SK-N-SH (cell line): ENCODE measurements at regions not wholly inside any gene's neighbourhood (a gene's known extent, or its start where the extent isn't known, plus 50 kb on each side); places are given as distances from the start of the nearest gene placed in this dataset.

ENCODE experiments used
- CTCF ChIA-PET: fragments of 300-600, 350-600 bp; formaldehyde crosslinking; extraction: SDS; loops from one replicate; lab custom pipeline; 2021; lab: Yijun Ruan, JAX
- POLR2A ChIA-PET: fragments of 350-600 bp; sonication (Branson Sonifier 250); formaldehyde crosslinking; extraction: SDS; loops from one replicate; lab custom pipeline; 2020; ENCODE audit warnings: antibody characterized with exemption, inconsistent platforms; lab: Yijun Ruan, JAX
- DNase-seq: peaks from one replicate; pipeline ENCODE4 v3.0.0; 2012
- H2AFZ ChIP-seq: fragments of 200-600 bp; sonication (generic); 2 replicates; pipeline ENCODE4 v1.8.1; 2016; ENCODE audit warnings: antibody characterized with exemption, mild to moderate bottlenecking, low read depth
- H3F3A ChIP-seq: fragments of 200-600 bp; sonication (generic); replicated peaks from 2 replicates; pipeline ENCODE3; 2016; ENCODE audit warnings: antibody characterized with exemption, mild to moderate bottlenecking; ENCODE audit not compliant: insufficient read depth
- H3K27ac ChIP-seq, 2 experiments: fragments of 200-500 bp in 1 of 2; fragments of 200-600 bp in 1 of 2; sonication (Bioruptor generic) in 1 of 2; sonication (generic), shearing (Covaris generic) in 1 of 2; 2 replicates each; pipeline versions ENCODE4 v1.5.1 to v1.6.1; 2014 to 2016; ENCODE audit warnings: low read depth in 2 of 2, inconsistent platforms in 1 of 2, low read length in 1 of 2, mild to moderate bottlenecking in 1 of 2, mixed read lengths in 1 of 2
- H3K27me3 ChIP-seq: fragments of 200-600 bp; sonication (generic), shearing (Covaris generic); 2 replicates; pipeline ENCODE4 v1.6.1; 2016; ENCODE audit warnings: mixed run types; ENCODE audit not compliant: insufficient read depth
- H3K36me3 ChIP-seq, 2 experiments: fragments of 200-500 bp in 1 of 2; fragments of 200-600 bp in 1 of 2; sonication (Bioruptor generic) in 1 of 2; sonication (generic) in 1 of 2; replicated peaks in 1 of 2; 2 replicates each; pipeline versions ENCODE3 to v1.5.1; 2014 to 2016; ENCODE audit warnings: low read length in 1 of 2, mild to moderate bottlenecking in 1 of 2; ENCODE audit not compliant: insufficient read depth in 2 of 2, control insufficient read depth in 1 of 2
- H3K4me1 ChIP-seq, 2 experiments: fragments of 200-500 bp in 1 of 2; fragments of 200-600 bp in 1 of 2; sonication (Bioruptor generic) in 1 of 2; sonication (generic), shearing (Covaris generic) in 1 of 2; 2 replicates each; pipeline versions ENCODE4 v1.5.1 to v1.6.1; 2014 to 2016; ENCODE audit warnings: low read depth in 1 of 2, low read length in 1 of 2, mixed run types in 1 of 2; ENCODE audit not compliant: insufficient read depth in 2 of 2, control insufficient read depth in 1 of 2
- H3K4me2 ChIP-seq: fragments of 200-600 bp; sonication (generic), shearing (Covaris generic); 2 replicates; pipeline ENCODE4 v1.6.1; 2017; ENCODE audit warnings: mixed run types
- H3K4me3 ChIP-seq, 2 experiments: fragments of 200-500 bp in 1 of 2; fragments of 200-600 bp in 1 of 2; sonication (Bioruptor generic) in 1 of 2; sonication (generic), shearing (Covaris generic) in 1 of 2; 2 replicates each; pipeline versions ENCODE4 v1.5.1 to v1.8.1; 2014 to 2016; ENCODE audit warnings: low read depth in 2 of 2, inconsistent platforms in 1 of 2, low read length in 1 of 2, mild to moderate bottlenecking in 1 of 2, mixed read lengths in 1 of 2, moderate library complexity in 1 of 2
- H3K79me2 ChIP-seq: fragments of 200-600 bp; sonication (generic); 2 replicates; pipeline ENCODE4 v1.8.1; 2017; ENCODE audit warnings: mild to moderate bottlenecking; ENCODE audit not compliant: insufficient read depth
- H3K9ac ChIP-seq: fragments of 200-600 bp; sonication (generic); 2 replicates; pipeline ENCODE4 v1.6.1; 2017; ENCODE audit warnings: mixed run types
- H3K9me2 ChIP-seq: fragments of 200-600 bp; sonication (generic); 2 replicates; pipeline ENCODE4 v1.6.1; 2017; ENCODE audit warnings: mixed run types
- H3K9me3 ChIP-seq: fragments of 200-600 bp; sonication (generic); 2 replicates; pipeline ENCODE4 v1.6.1; 2017; ENCODE audit warnings: mixed run types, mild to moderate bottlenecking, moderate library complexity
- H4K20me1 ChIP-seq: fragments of 200-600 bp; sonication (generic); 2 replicates; pipeline ENCODE4 v1.6.1; 2017; ENCODE audit warnings: mild to moderate bottlenecking, mixed run types; ENCODE audit not compliant: insufficient read depth
- CHD2 ChIP-seq: fragments of 150-350 bp; IDR thresholded peaks from 2 replicates; pipeline ENCODE4 v1.6.1; 2018; ENCODE audit warnings: low read length; ENCODE audit not compliant: partially characterized antibody
- FOSL2 ChIP-seq: IDR thresholded peaks from 2 replicates; pipeline ENCODE4 v1.4.0; 2012; ENCODE audit warnings: low read depth, mild to moderate bottlenecking, moderate library complexity, borderline replicate concordance
- FOXM1 ChIP-seq: IDR thresholded peaks from 2 replicates; pipeline ENCODE4 v1.4.0; 2012; ENCODE audit warnings: low read depth, mild to moderate bottlenecking
- JUND ChIP-seq: IDR thresholded peaks from 2 replicates; pipeline ENCODE4 v1.4.0; 2012
- MXI1 ChIP-seq: IDR thresholded peaks from 2 replicates; pipeline ENCODE4 v1.6.1; 2012; ENCODE audit warnings: mild to moderate bottlenecking, low read depth, low read length, improper control_type of control experiment
- NRF1 ChIP-seq: IDR thresholded peaks from 2 replicates; pipeline ENCODE4 v1.6.1; 2012; ENCODE audit warnings: low read depth, mild to moderate bottlenecking, low read length
- RCOR1 ChIP-seq: fragments of 150-350 bp; IDR thresholded peaks from 2 replicates; pipeline ENCODE4 v1.6.1; 2017; ENCODE audit warnings: antibody characterized with exemption, low read length
- RFX5 ChIP-seq: IDR thresholded peaks from 2 replicates; pipeline ENCODE4 v1.6.1; 2012; ENCODE audit warnings: mild to moderate bottlenecking, improper control_type of control experiment, low read length
- TEAD4 ChIP-seq: IDR thresholded peaks from 2 replicates; pipeline ENCODE4 v1.4.0; 2012; ENCODE audit warnings: mild to moderate bottlenecking, borderline replicate concordance; ENCODE audit not compliant: insufficient read depth
- WGBS: methylation state at CpG from one replicate; pipeline ENCODE4 v1.1.6; 2017; ENCODE audit warnings: low lambda C conversion rate; 5-methylcytosine and 5-hydroxymethylcytosine counted together
- TF ChIP-seq, protein P1 (sequence below): IDR thresholded peaks from 2 replicates; pipeline ENCODE4 v1.4.0; 2012; ENCODE audit warnings: low read depth
- TF ChIP-seq, protein P2 (sequence below): IDR thresholded peaks from 2 replicates; pipeline ENCODE4 v1.6.1; 2012; ENCODE audit warnings: mild to moderate bottlenecking, low read depth, low read length, moderate library complexity
- TF ChIP-seq, protein P3 (sequence below): fragments of 200-600 bp; sonication (generic); IDR thresholded peaks from 2 replicates; pipeline ENCODE4 v1.6.1; 2017; ENCODE audit warnings: antibody characterized with exemption, mild to moderate bottlenecking, moderate library complexity

DNA sequence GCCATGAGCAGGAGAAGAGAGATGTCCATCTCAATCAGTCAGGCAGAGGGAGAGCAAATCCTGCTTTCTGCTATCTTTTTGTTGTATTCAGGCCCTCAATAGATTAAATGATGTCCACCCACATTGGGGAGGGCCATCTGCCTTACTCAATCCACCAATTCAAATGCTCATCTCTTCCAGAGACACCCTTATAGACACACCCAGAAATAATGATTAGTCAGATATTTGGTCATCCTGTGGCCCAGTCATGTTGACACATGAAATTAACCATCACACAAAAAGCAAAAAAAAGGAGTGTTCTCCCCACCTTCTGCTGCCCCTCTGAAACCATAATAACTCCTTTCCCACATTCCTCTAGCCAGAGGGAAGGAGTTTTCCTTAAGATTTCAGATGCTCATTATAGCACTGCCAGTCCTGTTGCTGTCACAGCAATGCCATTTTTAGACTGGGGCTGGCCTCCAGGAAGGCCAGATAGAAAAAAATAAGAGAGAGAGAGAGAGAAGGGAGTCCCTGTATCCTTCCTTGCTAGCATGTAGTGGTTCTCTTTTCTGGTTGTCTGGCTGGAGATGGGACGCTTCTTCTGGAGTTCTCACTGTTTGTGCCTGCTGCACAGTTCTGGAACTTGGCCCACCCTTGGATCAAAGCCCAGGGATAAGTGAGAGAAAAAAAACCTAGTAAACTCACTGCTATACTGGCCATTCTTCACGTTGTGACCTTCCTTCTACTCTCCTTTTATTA is 177.7 kb downstream of the RBM46 start:
- POLR2A ChIA-PET = no interaction called here
- H2AFZ ChIP-seq = no peak overlapping the region
- no peak overlapping the region for H3K4me3 ChIP-seq
- H3K9me3 ChIP-seq = 0 out of 2 replicates have a peak, but pooled peaks cover 6% of the 10 kb centered on the region
- no peaks in the 10 kb centered on the region for H3K9me2 ChIP-seq
- H4K20me1 ChIP-seq = no peaks in the 10 kb centered on the region
- no peak overlapping the region for H3K27ac ChIP-seq
- TF ChIP-seq, protein P1, sequence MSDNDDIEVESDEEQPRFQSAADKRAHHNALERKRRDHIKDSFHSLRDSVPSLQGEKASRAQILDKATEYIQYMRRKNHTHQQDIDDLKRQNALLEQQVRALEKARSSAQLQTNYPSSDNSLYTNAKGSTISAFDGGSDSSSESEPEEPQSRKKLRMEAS = no peak
- TF ChIP-seq MXI1 (no peak), NRF1 (no peak), JUND (no peak), TEAD4 (no peak), FOSL2 (no peak), RFX5 (no peak), FOXM1 (no peak), RCOR1 (no peak), CHD2 (no peak)
- TF ChIP-seq, protein P2, sequence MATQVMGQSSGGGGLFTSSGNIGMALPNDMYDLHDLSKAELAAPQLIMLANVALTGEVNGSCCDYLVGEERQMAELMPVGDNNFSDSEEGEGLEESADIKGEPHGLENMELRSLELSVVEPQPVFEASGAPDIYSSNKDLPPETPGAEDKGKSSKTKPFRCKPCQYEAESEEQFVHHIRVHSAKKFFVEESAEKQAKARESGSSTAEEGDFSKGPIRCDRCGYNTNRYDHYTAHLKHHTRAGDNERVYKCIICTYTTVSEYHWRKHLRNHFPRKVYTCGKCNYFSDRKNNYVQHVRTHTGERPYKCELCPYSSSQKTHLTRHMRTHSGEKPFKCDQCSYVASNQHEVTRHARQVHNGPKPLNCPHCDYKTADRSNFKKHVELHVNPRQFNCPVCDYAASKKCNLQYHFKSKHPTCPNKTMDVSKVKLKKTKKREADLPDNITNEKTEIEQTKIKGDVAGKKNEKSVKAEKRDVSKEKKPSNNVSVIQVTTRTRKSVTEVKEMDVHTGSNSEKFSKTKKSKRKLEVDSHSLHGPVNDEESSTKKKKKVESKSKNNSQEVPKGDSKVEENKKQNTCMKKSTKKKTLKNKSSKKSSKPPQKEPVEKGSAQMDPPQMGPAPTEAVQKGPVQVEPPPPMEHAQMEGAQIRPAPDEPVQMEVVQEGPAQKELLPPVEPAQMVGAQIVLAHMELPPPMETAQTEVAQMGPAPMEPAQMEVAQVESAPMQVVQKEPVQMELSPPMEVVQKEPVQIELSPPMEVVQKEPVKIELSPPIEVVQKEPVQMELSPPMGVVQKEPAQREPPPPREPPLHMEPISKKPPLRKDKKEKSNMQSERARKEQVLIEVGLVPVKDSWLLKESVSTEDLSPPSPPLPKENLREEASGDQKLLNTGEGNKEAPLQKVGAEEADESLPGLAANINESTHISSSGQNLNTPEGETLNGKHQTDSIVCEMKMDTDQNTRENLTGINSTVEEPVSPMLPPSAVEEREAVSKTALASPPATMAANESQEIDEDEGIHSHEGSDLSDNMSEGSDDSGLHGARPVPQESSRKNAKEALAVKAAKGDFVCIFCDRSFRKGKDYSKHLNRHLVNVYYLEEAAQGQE = no peak
- TF ChIP-seq, protein P3, sequence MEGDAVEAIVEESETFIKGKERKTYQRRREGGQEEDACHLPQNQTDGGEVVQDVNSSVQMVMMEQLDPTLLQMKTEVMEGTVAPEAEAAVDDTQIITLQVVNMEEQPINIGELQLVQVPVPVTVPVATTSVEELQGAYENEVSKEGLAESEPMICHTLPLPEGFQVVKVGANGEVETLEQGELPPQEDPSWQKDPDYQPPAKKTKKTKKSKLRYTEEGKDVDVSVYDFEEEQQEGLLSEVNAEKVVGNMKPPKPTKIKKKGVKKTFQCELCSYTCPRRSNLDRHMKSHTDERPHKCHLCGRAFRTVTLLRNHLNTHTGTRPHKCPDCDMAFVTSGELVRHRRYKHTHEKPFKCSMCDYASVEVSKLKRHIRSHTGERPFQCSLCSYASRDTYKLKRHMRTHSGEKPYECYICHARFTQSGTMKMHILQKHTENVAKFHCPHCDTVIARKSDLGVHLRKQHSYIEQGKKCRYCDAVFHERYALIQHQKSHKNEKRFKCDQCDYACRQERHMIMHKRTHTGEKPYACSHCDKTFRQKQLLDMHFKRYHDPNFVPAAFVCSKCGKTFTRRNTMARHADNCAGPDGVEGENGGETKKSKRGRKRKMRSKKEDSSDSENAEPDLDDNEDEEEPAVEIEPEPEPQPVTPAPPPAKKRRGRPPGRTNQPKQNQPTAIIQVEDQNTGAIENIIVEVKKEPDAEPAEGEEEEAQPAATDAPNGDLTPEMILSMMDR = no peak
- DNase-seq = no peak
- peaks cover 0 to 3% of the 10 kb centered on the region in 2 experiments; a peak in 1 of 4 replicates for H3K4me1 ChIP-seq
- CTCF ChIA-PET = no interaction called here
- no peaks in the 10 kb centered on the region for H3K79me2 ChIP-seq
- H3K27me3 ChIP-seq = no peaks in the 10 kb centered on the region
- H3F3A ChIP-seq = no peaks in the 10 kb centered on the region
- no peak overlapping the region for H3K4me2 ChIP-seq
- no peak overlapping the region for H3K9ac ChIP-seq
- H3K36me3 ChIP-seq = no peaks in the 10 kb centered on the region
- WGBS = 5% methylated on average over 2 of the region's 2 CpGs
